ENCODE measurements at regions not wholly inside any gene's neighbourhood (a gene's known extent, or its start where the extent isn't known, plus 50 kb on each side); places are given as distances from the start of the nearest gene placed in this dataset.

- 91 to 94% (median 92%) methylated on average over 7 to 8 of the region's 8 CpGs for WGBS, 4 donors
- no peaks in the 10 kb centered on the region for H3K4me1 ChIP-seq (replicated peaks in 1 of 2)
- no peaks in the 10 kb centered on the region for H3K27me3 ChIP-seq
- no peak overlapping the region for H3K27ac ChIP-seq
- no peaks in the 10 kb centered on the region for H3K9me3 ChIP-seq (replicated peaks in 1 of 3)
- no peaks in the 10 kb centered on the region for H3K36me3 ChIP-seq (replicated peaks in 1 of 2)
- H3K4me3 ChIP-seq = no peak overlapping the region
- no peak for DNase-seq
- TF ChIP-seq POLR2A (IDR thresholded peaks at IDR 0.05) (no peak), CTCF (IDR thresholded peaks at IDR 0.05) (no peak)
- intact Hi-C loops (cut with DNase I) = no loop called here
Measured at GRCh38 chr14:96725232-96725631, 72.0 kb upstream of the VRK1 start.

- TF ChIP-seq POLR2A (IDR thresholded peaks at IDR 0.05) (no peak), CTCF (IDR thresholded peaks at IDR 0.05) (no peak)
Measured at GRCh38 chr14:96727073-96727472, 70.1 kb upstream of the VRK1 start.

GRCh38 chr14:96727491-96727890, 69.7 kb upstream of the VRK1 start:
- Histone ChIP-seq H3K27me3 (no peaks in the 10 kb centered on the region), H3K9me3 (replicated peaks in 1 of 3) (no peaks in the 10 kb centered on the region), H3K27ac (no peak overlapping the region), H3K4me1 (replicated peaks in 1 of 2) (no peaks in the 10 kb centered on the region), H3K4me3 (no peak overlapping the region), H3K36me3 (replicated peaks in 1 of 2) (no peaks in the 10 kb centered on the region)
- WGBS, 4 donors = 50 to 72% (median 64%) methylated on average over 3 of the region's 3 CpGs
- intact Hi-C loops (cut with DNase I) = no loop called here
- TF ChIP-seq CTCF (IDR thresholded peaks at IDR 0.05) (no peak), POLR2A (IDR thresholded peaks at IDR 0.05) (no peak)
- DNase-seq = no peak

More at GRCh38 chr14:96727073-96727472, 70.1 kb upstream of the VRK1 start:
- Histone ChIP-seq H3K9me3 (replicated peaks in 1 of 3) (no peaks in the 10 kb centered on the region), H3K36me3 (replicated peaks in 1 of 2) (no peaks in the 10 kb centered on the region), H3K4me3 (no peak overlapping the region), H3K27ac (no peak overlapping the region), H3K4me1 (replicated peaks in 1 of 2) (no peaks in the 10 kb centered on the region), H3K27me3 (no peaks in the 10 kb centered on the region)
- intact Hi-C loops (cut with DNase I) = no loop called here
- no peak for DNase-seq
- WGBS, 4 donors = 58 to 86% (median 62%) methylated on average over 2 of the region's 2 CpGs

GRCh38 chr14:96727980-96728717, 69.0 kb upstream of the VRK1 start:
- H3K4me3 ChIP-seq = no peak overlapping the region
- intact Hi-C loops (cut with DNase I) = no loop called here
- DNase-seq = no peak
- no peaks in the 10 kb centered on the region for H3K9me3 ChIP-seq (replicated peaks in 1 of 3)
- TF ChIP-seq POLR2A (IDR thresholded peaks at IDR 0.05) (no peak), CTCF (IDR thresholded peaks at IDR 0.05) (no peak)
- no peaks in the 10 kb centered on the region for H3K36me3 ChIP-seq (replicated peaks in 1 of 2)
- 63 to 71% (median 67%) methylated on average over 8 to 11 of the region's 11 CpGs for WGBS, 4 donors
- peaks cover 4% of the 10 kb centered on the region for H3K27me3 ChIP-seq
- H3K4me1 ChIP-seq (replicated peaks in 1 of 2) = no peaks in the 10 kb centered on the region
- H3K27ac ChIP-seq = no peak overlapping the region

All from adrenal gland (tissue), 9 donors.